Mesothelial cell of epicardium (in vitro differentiated cells): ENCODE measurements at regions not wholly inside any gene's neighbourhood (a gene's known extent, or its start where the extent isn't known, plus 50 kb on each side); places are given as distances from the start of the nearest gene placed in this dataset.
"Not testable (repeated sequence)": the region's sequence is repeated elsewhere in the genome, so short reads cannot be mapped to it uniquely, and the experiment has no call there.

ENCODE experiments used
- DNase-seq, 2 experiments: peaks; one replicate each; pipeline ENCODE4 v3.0.0; 2021; ENCODE audit warnings: low spot score in 2 of 2; ENCODE audit not compliant: unreplicated experiment in 2 of 2
- H3K27ac Mint-ChIP-seq: 2 replicates; pipeline ENCODE4 v1.8.0; 2021; ENCODE audit warnings: mixed read lengths
- H3K27me3 Mint-ChIP-seq: 2 replicates; pipeline ENCODE4 v1.8.0; 2021; ENCODE audit warnings: low read depth, mixed read lengths
- H3K36me3 Mint-ChIP-seq: 2 replicates; pipeline ENCODE4 v1.8.0; 2021; ENCODE audit warnings: mixed read lengths
- H3K4me1 Mint-ChIP-seq: 2 replicates; pipeline ENCODE4 v1.8.0; 2021; ENCODE audit warnings: mixed read lengths
- H3K4me3 Mint-ChIP-seq: 2 replicates; pipeline ENCODE4 v1.8.0; 2021; ENCODE audit warnings: mild to moderate bottlenecking, moderate library complexity, mixed read lengths
- H3K9me3 Mint-ChIP-seq: 2 replicates; pipeline ENCODE4 v1.8.0; 2021; ENCODE audit warnings: mixed read lengths
- TF ChIP-seq, protein P1 (sequence below): fragments of 200-600 bp; sonication (generic); IDR thresholded peaks from one replicate; pipeline ENCODE4 v1.5.0; 2021; ENCODE audit warnings: antibody characterized with exemption; ENCODE audit not compliant: unreplicated experiment

DNA sequence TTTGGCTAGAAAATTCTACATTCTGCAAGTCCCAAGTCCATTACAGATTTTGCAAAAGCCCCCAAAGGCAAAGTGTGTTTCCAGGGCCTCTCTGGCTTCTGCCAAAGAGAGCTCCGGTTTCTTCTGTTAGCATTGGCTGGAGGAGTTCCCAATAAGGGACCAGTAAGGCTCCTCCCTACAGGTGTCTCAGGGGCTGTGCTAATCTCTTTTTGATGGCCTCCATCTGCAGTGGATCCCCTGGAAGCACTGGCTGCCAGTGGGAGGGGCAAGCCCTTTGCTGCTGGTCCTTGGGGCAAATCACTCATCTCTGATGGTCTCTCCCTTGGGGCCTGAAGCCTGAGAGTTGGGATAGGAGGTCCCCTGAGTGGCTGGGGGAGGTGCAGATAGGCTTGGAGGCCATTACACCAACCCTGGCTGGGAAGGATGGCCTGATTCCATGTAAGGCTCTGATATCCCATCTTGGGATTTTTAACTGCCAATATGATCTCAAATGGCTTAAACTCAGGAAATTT lies 89.1 kb upstream of the USP24 start:
- TF ChIP-seq, protein P1, sequence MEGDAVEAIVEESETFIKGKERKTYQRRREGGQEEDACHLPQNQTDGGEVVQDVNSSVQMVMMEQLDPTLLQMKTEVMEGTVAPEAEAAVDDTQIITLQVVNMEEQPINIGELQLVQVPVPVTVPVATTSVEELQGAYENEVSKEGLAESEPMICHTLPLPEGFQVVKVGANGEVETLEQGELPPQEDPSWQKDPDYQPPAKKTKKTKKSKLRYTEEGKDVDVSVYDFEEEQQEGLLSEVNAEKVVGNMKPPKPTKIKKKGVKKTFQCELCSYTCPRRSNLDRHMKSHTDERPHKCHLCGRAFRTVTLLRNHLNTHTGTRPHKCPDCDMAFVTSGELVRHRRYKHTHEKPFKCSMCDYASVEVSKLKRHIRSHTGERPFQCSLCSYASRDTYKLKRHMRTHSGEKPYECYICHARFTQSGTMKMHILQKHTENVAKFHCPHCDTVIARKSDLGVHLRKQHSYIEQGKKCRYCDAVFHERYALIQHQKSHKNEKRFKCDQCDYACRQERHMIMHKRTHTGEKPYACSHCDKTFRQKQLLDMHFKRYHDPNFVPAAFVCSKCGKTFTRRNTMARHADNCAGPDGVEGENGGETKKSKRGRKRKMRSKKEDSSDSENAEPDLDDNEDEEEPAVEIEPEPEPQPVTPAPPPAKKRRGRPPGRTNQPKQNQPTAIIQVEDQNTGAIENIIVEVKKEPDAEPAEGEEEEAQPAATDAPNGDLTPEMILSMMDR, result no peak
- no peak overlapping the region for H3K27ac Mint-ChIP-seq
- no peak for DNase-seq
- H3K4me1 Mint-ChIP-seq, result peaks cover 7% of the 10 kb centered on the region
- no peaks in the 10 kb centered on the region for H3K36me3 Mint-ChIP-seq
- H3K27me3 Mint-ChIP-seq, result no peaks in the 10 kb centered on the region
- H3K9me3 Mint-ChIP-seq, result peaks cover 4% of the 10 kb centered on the region
- H3K4me3 Mint-ChIP-seq, result no peak overlapping the region

DNA sequence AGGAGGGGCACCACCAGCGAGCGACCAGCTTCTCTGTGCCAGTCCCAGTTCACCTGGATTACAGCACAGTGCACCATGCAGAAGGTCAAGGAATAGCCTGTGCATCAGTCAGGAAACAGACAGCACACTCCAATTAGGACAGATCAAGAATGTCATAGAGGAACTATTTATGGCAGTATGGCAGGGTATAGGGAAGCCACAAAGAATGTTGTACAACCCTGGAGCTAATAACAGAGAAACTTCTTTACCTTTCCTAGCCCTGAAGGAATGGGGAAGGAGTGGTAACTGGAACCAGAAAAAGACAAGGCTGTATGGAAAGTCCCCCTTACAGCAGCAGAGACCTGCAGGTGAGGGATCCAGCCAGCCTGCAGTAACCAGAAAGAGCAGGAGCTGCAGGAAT lies 87.8 kb upstream of the USP24 start:
- H3K27me3 Mint-ChIP-seq, result no peaks in the 10 kb centered on the region
- H3K36me3 Mint-ChIP-seq, result no peaks in the 10 kb centered on the region
- TF ChIP-seq, protein P1, result no peak
- H3K9me3 Mint-ChIP-seq, result peaks cover 8% of the 10 kb centered on the region
- H3K4me3 Mint-ChIP-seq, result no peak overlapping the region
- no peak for DNase-seq
- peaks cover 7% of the 10 kb centered on the region for H3K4me1 Mint-ChIP-seq
- H3K27ac Mint-ChIP-seq, result no peak overlapping the region

DNA sequence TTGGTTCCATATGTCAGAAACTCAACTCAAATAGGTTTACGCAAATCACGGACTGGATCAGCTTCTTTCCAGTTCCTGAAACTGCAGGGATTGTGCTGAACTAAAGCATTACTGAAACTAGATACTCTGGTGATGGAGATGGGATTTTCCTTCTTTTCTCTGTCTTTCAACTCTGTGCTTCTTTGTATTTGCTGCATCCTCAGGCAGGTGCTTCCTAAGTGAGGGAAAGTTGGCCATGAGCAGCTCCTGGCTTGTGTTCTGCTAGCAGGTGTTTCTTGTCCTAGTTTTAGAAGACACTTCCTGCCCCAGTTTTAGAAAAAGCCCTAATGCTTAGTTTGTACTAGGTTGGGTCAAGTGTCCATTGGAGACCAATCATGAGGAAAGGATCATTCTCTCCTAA lies 86.7 kb upstream of the USP24 start:
- Mint-ChIP-seq H3K27ac (no peak overlapping the region), H3K9me3 (peaks cover 12% of the 10 kb centered on the region), H3K4me1 (peaks cover 7% of the 10 kb centered on the region), H3K36me3 (no peaks in the 10 kb centered on the region), H3K27me3 (no peaks in the 10 kb centered on the region), H3K4me3 (no peak overlapping the region)
- no peak for DNase-seq
- TF ChIP-seq, protein P1, result no peak

DNA sequence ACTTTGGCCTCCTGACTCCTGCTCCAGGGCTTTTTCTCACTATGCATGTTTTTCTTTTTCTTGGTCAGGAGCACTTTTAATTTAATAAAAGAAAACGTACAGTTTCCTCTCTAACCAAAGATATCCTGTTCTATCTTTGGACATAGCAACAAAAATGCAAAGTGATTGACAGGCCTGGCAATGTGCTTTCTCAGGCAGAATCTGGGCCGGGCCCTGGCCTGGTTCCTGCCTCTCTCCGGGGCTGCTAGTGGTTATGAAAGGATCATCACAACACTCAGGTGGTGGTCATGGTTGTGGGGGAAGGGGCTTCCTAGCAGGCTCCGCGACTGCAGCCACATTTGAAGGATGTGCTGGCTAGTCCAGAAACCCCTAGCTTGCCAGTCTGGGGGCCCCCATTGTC lies 85.8 kb upstream of the USP24 start:
- H3K27ac Mint-ChIP-seq, result no peak overlapping the region
- H3K27me3 Mint-ChIP-seq, result no peaks in the 10 kb centered on the region
- no peaks in the 10 kb centered on the region for H3K36me3 Mint-ChIP-seq
- DNase-seq, result no peak
- H3K9me3 Mint-ChIP-seq, result peaks cover 11% of the 10 kb centered on the region
- TF ChIP-seq, protein P1, result no peak
- H3K4me1 Mint-ChIP-seq, result peaks cover 7% of the 10 kb centered on the region
- no peak overlapping the region for H3K4me3 Mint-ChIP-seq

DNA sequence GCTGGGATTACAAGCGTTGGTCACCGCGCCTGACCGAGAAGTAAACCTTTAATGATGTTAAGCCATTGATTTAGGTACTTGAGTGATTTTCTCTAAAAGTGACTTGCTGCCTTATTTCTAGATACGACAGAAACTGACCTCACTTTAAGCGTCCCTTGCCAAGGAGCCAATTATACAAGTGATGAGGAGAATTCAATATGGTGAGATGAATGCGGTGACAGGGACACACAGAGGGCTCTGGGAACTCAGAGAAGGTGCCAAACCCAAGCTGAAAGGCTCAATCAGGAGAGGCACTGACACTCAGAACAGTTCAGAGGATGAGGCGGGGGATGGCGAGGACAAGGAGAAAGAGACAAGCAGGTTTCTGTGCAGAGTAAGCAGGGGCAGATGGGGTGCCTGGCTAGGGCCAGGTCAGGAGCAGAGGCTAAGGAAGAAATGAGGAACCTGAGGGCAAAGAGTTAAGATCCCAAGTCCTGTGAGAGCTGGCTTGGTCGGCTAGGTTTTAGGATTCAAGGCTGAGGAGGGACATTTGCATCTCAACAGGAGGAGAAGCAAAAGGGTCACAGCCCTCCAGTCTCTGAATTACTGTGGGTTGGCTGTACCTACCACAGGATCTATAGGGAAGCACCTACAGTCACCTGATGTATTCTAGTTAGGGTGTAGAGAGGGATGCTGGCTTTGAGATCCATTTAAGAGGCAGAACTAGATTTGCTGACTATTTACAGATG lies 83.2 kb upstream of the USP24 start:
- H3K36me3 Mint-ChIP-seq, result no peaks in the 10 kb centered on the region
- no peak overlapping the region for H3K27ac Mint-ChIP-seq
- no peaks in the 10 kb centered on the region for H3K27me3 Mint-ChIP-seq
- TF ChIP-seq, protein P1, result no peak
- no peak overlapping the region for H3K4me3 Mint-ChIP-seq
- no peak for DNase-seq
- H3K9me3 Mint-ChIP-seq, result peaks cover 21% of the 10 kb centered on the region
- H3K4me1 Mint-ChIP-seq, result peaks cover 4% of the 10 kb centered on the region

DNA sequence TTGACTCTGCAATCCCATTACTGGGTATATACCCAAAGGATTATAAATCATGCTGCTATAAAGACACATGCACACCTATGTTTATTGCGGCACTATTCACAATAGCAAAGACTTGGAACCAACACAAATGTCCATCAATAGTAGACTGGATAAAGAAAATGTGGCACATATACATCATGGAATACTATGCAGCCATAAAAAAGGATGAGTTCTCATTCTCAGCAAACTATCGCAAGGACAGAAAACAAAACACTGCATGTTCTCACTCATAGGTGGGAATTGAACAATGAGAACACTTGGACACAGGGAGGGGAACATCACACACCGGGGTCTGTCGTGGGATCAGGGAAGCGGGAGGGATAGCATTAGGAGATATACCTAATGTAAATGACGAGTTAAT lies 81.1 kb upstream of the USP24 start:
- H3K27ac Mint-ChIP-seq, DNase-seq, H3K27me3 Mint-ChIP-seq, H3K4me3 Mint-ChIP-seq, H3K36me3 Mint-ChIP-seq, H3K4me1 Mint-ChIP-seq: not testable (repeated sequence)
- H3K9me3 Mint-ChIP-seq, result peaks cover 21% of the 10 kb centered on the region
